VCaP (cell line): ENCODE measurements at regions not wholly inside any gene's neighbourhood (a gene's known extent, or its start where the extent isn't known, plus 50 kb on each side); places are given as distances from the start of the nearest gene placed in this dataset.

Experiments used
- H3K27ac ChIP-seq: fragments of 450-650 bp; 2 replicates; pipeline ENCODE4 v1.5.1; 2017
- CTCF ChIP-seq: fragments of 450-650 bp; conservative IDR thresholded peaks from 2 replicates; pipeline ENCODE4 v1.5.1; 2017; ENCODE audit warnings: mild to moderate bottlenecking, moderate library complexity

- TF ChIP-seq CTCF: no peak
- no peak overlapping the region for H3K27ac ChIP-seq
Observed at GRCh38 chr12:69071091-69071370, 138.1 kb upstream of the CPM start.

- TF ChIP-seq CTCF: no peak
- no peak overlapping the region for H3K27ac ChIP-seq
Observed at GRCh38 chr12:69073035-69073434, 140.1 kb upstream of the CPM start.

GRCh38 chr12:69074556-69075349 is 141.8 kb upstream of the CPM start:
- no peak overlapping the region for H3K27ac ChIP-seq
- TF ChIP-seq CTCF: no peak

- H3K27ac ChIP-seq: no peak overlapping the region
- no peak for TF ChIP-seq CTCF
Observed at GRCh38 chr12:69083689-69084088, 150.7 kb upstream of the CPM start.

- no peak for TF ChIP-seq CTCF
- H3K27ac ChIP-seq: no peak overlapping the region
Observed at GRCh38 chr12:69084816-69085378, 151.9 kb upstream of the CPM start.

GRCh38 chr12:69085852-69086251 is 152.9 kb upstream of the CPM start:
- TF ChIP-seq CTCF: no peak
- no peak overlapping the region for H3K27ac ChIP-seq

- no peak for TF ChIP-seq CTCF
- H3K27ac ChIP-seq: no peak overlapping the region
Observed at GRCh38 chr12:69087986-69088385, 151.4 kb upstream of the CPSF6 start.
